Heart left ventricle (tissue), 16 donors: ENCODE measurements at regions not wholly inside any gene's neighbourhood (a gene's known extent, or its start where the extent isn't known, plus 50 kb on each side); places are given as distances from the start of the nearest gene placed in this dataset.
"Not testable (repeated sequence)": the region's sequence is repeated elsewhere in the genome, so short reads cannot be mapped to it uniquely, and the experiment has no call there.

Source experiments
- ATAC-seq, 4 donors: fragments of 200-7000 bp; cut with Tn5 transposase; one replicate each; pipeline ENCODE4 v1.9.1; 2020 to 2022; ENCODE audit warnings: moderate library complexity in 4 of 4, mild to moderate bottlenecking in 3 of 4, moderate number of reproducible peaks in 1 of 4
- DNase-seq, 5 donors: peaks; one replicate each; pipeline ENCODE4 v3.0.0-alpha.2; 2020
- H3K27ac ChIP-seq, 12 donors: fragments of 200-600 bp; sonication (generic) in 4 of 12; one replicate each; pipeline versions ENCODE4 v1.5.0 to v1.8.0; 2016 to 2022; ENCODE audit warnings: mild to moderate bottlenecking in 2 of 12
- H3K27me3 ChIP-seq, 9 donors: fragments of 200-600 bp; sonication (generic) in 2 of 9; one replicate each; pipeline versions ENCODE4 v1.5.1 to v1.8.0; 2016 to 2022; ENCODE audit warnings: mild to moderate bottlenecking in 3 of 9
- H3K36me3 ChIP-seq, 9 donors: fragments of 200-600 bp; sonication (generic) in 2 of 9; one replicate each; pipeline versions ENCODE4 v1.5.0 to v1.8.0; 2018 to 2022; ENCODE audit warnings: mild to moderate bottlenecking in 2 of 9
- H3K4me1 ChIP-seq, 12 donors: fragments of 200-600 bp; sonication (generic) in 4 of 12; one replicate each; pipeline versions ENCODE4 v1.5.0 to v1.8.0; 2016 to 2022; ENCODE audit warnings: mild to moderate bottlenecking in 3 of 12
- H3K4me3 ChIP-seq, 12 donors: fragments of 200-600 bp; sonication (generic) in 4 of 12; one replicate each; pipeline versions ENCODE4 v1.5.0 to v1.8.0; 2017 to 2022; ENCODE audit warnings: mild to moderate bottlenecking in 9 of 12, moderate library complexity in 4 of 12
- H3K9me3 ChIP-seq, 12 donors: fragments of 200-600 bp; sonication (generic) in 4 of 12; one replicate each; pipeline versions ENCODE4 v1.5.0 to v1.8.0; 2016 to 2022; ENCODE audit warnings: mild to moderate bottlenecking in 1 of 12
- CTCF ChIP-seq, 12 donors: fragments of 200-600 bp; sonication (generic) in 4 of 12; IDR thresholded peaks; one replicate each; pipeline versions ENCODE4 v1.5.0 to v1.8.0; 2018 to 2022; ENCODE audit warnings: antibody characterized with exemption in 12 of 12, mild to moderate bottlenecking in 5 of 12
- POLR2A ChIP-seq, 2 donors: fragments of 450-650 bp; IDR thresholded peaks; one replicate each; pipeline ENCODE4 v1.6.1; 2017; ENCODE audit warnings: antibody characterized with exemption in 2 of 2, mild to moderate bottlenecking in 2 of 2, moderate library complexity in 2 of 2
- WGBS, 4 donors: extraction: QIAGEN DNeasy Blood & Tissue Kit in 2 of 4; methylation state at CpG; one replicate each; pipeline versions ENCODE4 v1.1.5 to v1.1.7; 2013 to 2018; 5-methylcytosine and 5-hydroxymethylcytosine counted together
- intact Hi-C, 10 donors: fragments of 100-400 bp; cut with DNase I; formaldehyde crosslinking; loops; one replicate each; pipeline versions ENCODE4 v1.11.1 to v1.14.2; 2022
- donor health status: ischemic (EF 13 %, LVEDD 7.1; RV severe dilation, severe dysfunction).
- donor health status: healthy with polysubstance abuse.
- donor health status: DM: no; HTN: yes; CAD: no.
- donor health status: DM: no; HTN: no; CAD: no.
- donor health status: ischemic (EF 25% LVEDD 6.9; RV normal size, moderate dysfunction).
- donor health status: ischemic (EF 25% LVEDD 5.7; RV mildly dilated, moderate dysfunction).
- donor health status: healthy.
- donor health status: DM: yes; HTN: yes; CAD: no.
- donor health status: ischemic (EF 35%, LVEDD 5.7; RV mildly dilated, moderate dysfunction).
- donor health status: nonischemic (EF 11% LVEDD 7.7; RV severe dilation, severe dysfunction).
- donor health status: DM: yes; HTN: yes; CAD: no.
- donor health status: PGD.
- donor health status: ischemic (EF 29% LVEDD 5.4; RV normal size, mild dysfunction).
- donor health status: nonischemic (EF 23%, LVEDD 6.1; RV moderate dilation, normal function).

GRCh38 chr6:153984811-153985210, 54.2 kb upstream of the OPRM1 start:
- Histone ChIP-seq H3K4me1 (no peaks in the 10 kb centered on the region), H3K4me3 (no peak overlapping the region), H3K27me3 (peaks cover 0 to 5% (median 0%) of the 10 kb centered on the region in 9 donors), H3K9me3 (no peaks in the 10 kb centered on the region), H3K27ac (no peak overlapping the region), H3K36me3 (no peaks in the 10 kb centered on the region)
- 41 to 59% (median 57%) methylated on average over 1 of the region's 1 CpG for WGBS, 4 donors
- no peak for TF ChIP-seq CTCF (IDR thresholded peaks at IDR 0.05)
- TF ChIP-seq POLR2A (IDR thresholded peaks at IDR 0.05): no peak
- ATAC-seq (no peak), DNase-seq (no peak)
- intact Hi-C loops: no loop called here

DNA sequence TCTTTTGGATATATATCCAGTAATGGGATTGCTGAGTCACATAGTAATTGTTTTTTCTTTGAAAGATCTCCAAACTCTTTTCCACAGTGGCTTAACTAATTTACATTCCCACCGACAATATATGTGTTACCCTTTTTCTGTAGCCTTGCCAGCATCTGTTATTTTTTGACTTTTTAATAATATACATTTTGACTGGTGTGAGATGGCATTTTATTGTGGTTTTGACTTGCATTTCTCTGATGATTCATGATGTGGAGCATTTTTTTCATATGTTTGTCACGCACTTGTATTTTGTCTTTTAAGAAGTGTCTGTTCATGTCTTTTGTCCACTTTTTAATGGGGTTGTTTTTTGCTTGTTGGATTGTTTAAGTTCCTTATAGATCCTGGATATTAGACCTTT, 58.9 kb upstream of the OPRM1 start:
- H3K36me3 ChIP-seq: no peaks in the 10 kb centered on the region
- H3K9me3 ChIP-seq: no peaks in the 10 kb centered on the region
- intact Hi-C loops: no loop called here
- H3K4me1 ChIP-seq: no peaks in the 10 kb centered on the region
- no peak overlapping the region for H3K27ac ChIP-seq
- DNase-seq (no peak), ATAC-seq (no peak)
- 84 to 93% (median 84%) methylated on average over 2 of the region's 2 CpGs for WGBS, 4 donors
- no peak overlapping the region for H3K4me3 ChIP-seq
- TF ChIP-seq POLR2A (IDR thresholded peaks at IDR 0.05) (no peak), CTCF (IDR thresholded peaks at IDR 0.05) (no peak)
- H3K27me3 ChIP-seq: peaks cover 0 to 5% (median 0%) of the 10 kb centered on the region in 9 donors

- H3K9me3 ChIP-seq, DNase-seq, H3K4me1 ChIP-seq, H3K36me3 ChIP-seq, ATAC-seq, H3K27ac ChIP-seq, intact Hi-C loops, H3K4me3 ChIP-seq, H3K27me3 ChIP-seq: not testable (repeated sequence)
- WGBS, 4 donors: 87 to 93% (median 89%) methylated on average over 23 to 26 of the region's 26 CpGs
Measured at GRCh38 chr6:153978911-153979548, 60.0 kb upstream of the OPRM1 start.

DNA sequence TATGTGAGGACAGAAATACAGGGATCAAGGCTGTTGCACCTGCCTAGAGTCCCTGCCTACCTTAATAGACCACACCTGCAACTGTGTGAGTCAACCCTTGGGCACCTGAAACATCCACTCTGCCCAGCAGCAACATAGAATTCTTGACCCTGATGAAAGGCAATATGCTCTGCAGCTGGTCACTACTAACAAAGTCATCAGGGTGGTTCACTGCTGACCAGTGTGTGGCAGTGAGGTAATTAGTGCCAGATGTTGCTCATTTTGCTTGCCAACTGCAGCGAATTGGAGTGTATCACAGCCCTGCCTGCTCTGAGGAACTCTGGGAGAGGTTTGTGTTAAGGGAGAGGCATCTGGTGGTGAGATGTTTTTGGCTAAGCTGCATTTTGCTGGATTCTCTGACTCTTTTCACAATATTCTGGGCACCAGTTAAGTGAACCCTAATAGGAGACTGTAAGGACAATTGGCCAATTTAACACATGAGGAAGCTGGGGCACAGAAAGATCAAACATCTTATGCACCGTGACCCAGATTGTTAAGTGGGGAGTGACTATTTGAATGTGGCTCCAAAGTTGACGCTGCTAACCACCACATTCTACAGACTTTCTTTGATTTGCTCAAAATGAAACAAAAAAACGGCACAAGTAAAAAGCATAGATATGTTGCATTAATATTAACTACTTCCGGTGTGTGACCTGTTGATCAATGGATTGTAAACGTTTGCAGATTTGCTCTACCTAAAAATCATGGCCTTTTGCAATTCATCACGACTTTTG, 61.9 kb upstream of the OPRM1 start:
- WGBS, 4 donors: 64 to 76% (median 72%) methylated on average over 7 of the region's 7 CpGs
- DNase-seq: no peak
- Histone ChIP-seq H3K4me1 (no peaks in the 10 kb centered on the region), H3K4me3 (no peak overlapping the region), H3K36me3 (no peaks in the 10 kb centered on the region), H3K27ac (no peak overlapping the region), H3K27me3 (no peaks in the 10 kb centered on the region), H3K9me3 (no peaks in the 10 kb centered on the region)
- no peak for TF ChIP-seq CTCF (IDR thresholded peaks at IDR 0.05)
- TF ChIP-seq POLR2A (IDR thresholded peaks at IDR 0.05): no peak
- intact Hi-C loops: no loop called here
- peak in 2 of 4 donors; percentile 62 to 78 for ATAC-seq
